Upper lobe of left lung (tissue), 4 donors: ENCODE measurements at regions not wholly inside any gene's neighbourhood (a gene's known extent, or its start where the extent isn't known, plus 50 kb on each side); places are given as distances from the start of the nearest gene placed in this dataset.
"Not testable (repeated sequence)": the region's sequence is repeated elsewhere in the genome, so short reads cannot be mapped to it uniquely, and the experiment has no call there.

ENCODE experiments used
- CTCF ChIP-seq, 6 experiments: fragments of 450-650 bp in 4 of 6; fragments of 200-600 bp in 2 of 6; sonication (generic) in 2 of 6; IDR thresholded peaks; one replicate each; pipeline ENCODE4 v1.5.1; 2016 to 2019; ENCODE audit warnings: antibody characterized with exemption in 6 of 6
- POLR2A ChIP-seq, 4 donors: fragments of 450-650 bp; IDR thresholded peaks; one replicate each; pipeline ENCODE4 v1.5.1; 2016 to 2017; ENCODE audit warnings: antibody characterized with exemption in 4 of 4, mild to moderate bottlenecking in 2 of 4
- POLR2AphosphoS5 ChIP-seq, 2 donors: sonication (generic); formaldehyde crosslinking; IDR thresholded peaks; one replicate each; pipeline ENCODE4 v1.5.1; 2017; ENCODE audit warnings: antibody characterized with exemption in 2 of 2

GRCh38 chr15:30730633-30731032 lies 104.7 kb downstream of the ARHGAP11B start:
- TF ChIP-seq CTCF, POLR2A, POLR2AphosphoS5 (IDR thresholded peaks at IDR 0.05): not testable (repeated sequence)
